CD14-positive monocyte (primary cell): ENCODE measurements at regions not wholly inside any gene's neighbourhood (a gene's known extent, or its start where the extent isn't known, plus 50 kb on each side); places are given as distances from the start of the nearest gene placed in this dataset.

Source experiments
- DNase-seq, 3 donors: peaks; one replicate each; pipeline ENCODE4 v3.0.0-alpha.2; 2011 to 2022
- H2AFZ ChIP-seq: 2 replicates; pipeline ENCODE4 v1.6.0; 2012; ENCODE audit warnings: mild to moderate bottlenecking, low read depth, low read length, inconsistent platforms; ENCODE audit not compliant: insufficient read depth, poor library complexity, severe bottlenecking
- H3K27ac ChIP-seq, 2 donors: 1 replicate in 1 of 2; 2 replicates in 1 of 2; pipeline ENCODE4 v1.5.1; 2012 to 2013; ENCODE audit warnings: low read length in 2 of 2, control low read depth in 1 of 2, inconsistent platforms in 1 of 2, low read depth in 1 of 2, mild to moderate bottlenecking in 1 of 2
- H3K27me3 ChIP-seq, 2 donors: one replicate each; pipeline versions ENCODE4 v1.6.0 to v1.6.1; 2011 to 2013; ENCODE audit warnings: low read length in 2 of 2; ENCODE audit not compliant: control insufficient read depth in 2 of 2, insufficient read depth in 2 of 2
- H3K36me3 ChIP-seq, 2 donors: replicated peaks in 1 of 2; 1 replicate in 1 of 2; 2 replicates in 1 of 2; pipeline versions ENCODE4 v1.5.1 to v1.6.1; 2012 to 2013; ENCODE audit warnings: low read length in 2 of 2, control low read depth in 1 of 2, inconsistent platforms in 1 of 2, mild to moderate bottlenecking in 1 of 2; ENCODE audit not compliant: insufficient read depth in 2 of 2, control insufficient read depth in 1 of 2
- H3K4me1 ChIP-seq, 2 donors: 1 replicate in 1 of 2; 2 replicates in 1 of 2; pipeline versions ENCODE4 v1.5.1 to v1.6.1; 2012 to 2013; ENCODE audit warnings: low read length in 2 of 2, control low read depth in 1 of 2, inconsistent platforms in 1 of 2, mild to moderate bottlenecking in 1 of 2, moderate library complexity in 1 of 2; ENCODE audit not compliant: insufficient read depth in 2 of 2, control insufficient read depth in 1 of 2
- H3K4me2 ChIP-seq: replicated peaks from 2 replicates; pipeline ENCODE3; 2012; ENCODE audit warnings: low read length, moderate library complexity, mild to moderate bottlenecking; ENCODE audit not compliant: poor library complexity, severe bottlenecking; ENCODE audit errors: extremely low read depth
- H3K4me3 ChIP-seq, 3 experiments: fragments of 200-600 bp in 1 of 3; sonication (generic) in 1 of 3; replicated peaks in 1 of 3; 1 replicate in 2 of 3; 2 replicates in 1 of 3; pipeline ENCODE4 v1.5.1; 2011 to 2013; ENCODE audit warnings: low read length in 3 of 3, mild to moderate bottlenecking in 3 of 3, control low read depth in 2 of 3, low read depth in 2 of 3, inconsistent platforms in 1 of 3, moderate library complexity in 1 of 3
- H3K79me2 ChIP-seq: 2 replicates; pipeline ENCODE4 v1.6.0; 2012; ENCODE audit warnings: mild to moderate bottlenecking, control low read depth, inconsistent platforms, low read length, moderate library complexity; ENCODE audit not compliant: insufficient read depth
- H3K9ac ChIP-seq: 2 replicates; pipeline ENCODE4 v1.6.0; 2017; ENCODE audit warnings: low read length, mild to moderate bottlenecking; ENCODE audit not compliant: insufficient read depth, poor library complexity, severe bottlenecking
- H3K9me3 ChIP-seq, 2 donors: replicated peaks in 1 of 2; 1 replicate in 1 of 2; 2 replicates in 1 of 2; pipeline versions ENCODE4 v1.5.1 to v1.6.1; 2012 to 2013; ENCODE audit warnings: low read length in 2 of 2, control low read depth in 1 of 2; ENCODE audit not compliant: control insufficient read depth in 1 of 2, insufficient read depth in 1 of 2
- H4K20me1 ChIP-seq: 2 replicates; pipeline ENCODE4 v1.6.0; 2012; ENCODE audit warnings: mild to moderate bottlenecking, low read length, control low read depth, moderate library complexity; ENCODE audit not compliant: insufficient read depth
- H3K27ac Mint-ChIP-seq, 7 donors: one replicate each; pipeline ENCODE4 v1.8.0; 2020; ENCODE audit warnings: mild to moderate bottlenecking in 7 of 7, mixed read lengths in 7 of 7, moderate library complexity in 6 of 7, inconsistent platforms in 2 of 7
- H3K27me3 Mint-ChIP-seq, 3 donors: one replicate each; pipeline ENCODE4 v1.8.0; 2021 to 2022; ENCODE audit warnings: low read depth in 3 of 3, mild to moderate bottlenecking in 3 of 3, mixed read lengths in 3 of 3, moderate library complexity in 3 of 3, inconsistent platforms in 1 of 3
- H3K36me3 Mint-ChIP-seq, 2 donors: one replicate each; pipeline ENCODE4 v1.8.0; 2020; ENCODE audit warnings: mixed read lengths in 2 of 2, inconsistent platforms in 1 of 2, mild to moderate bottlenecking in 1 of 2
- H3K4me1 Mint-ChIP-seq: one replicate; pipeline ENCODE4 v1.8.0; 2020; ENCODE audit warnings: mild to moderate bottlenecking, mixed read lengths
- H3K4me3 Mint-ChIP-seq, 2 donors: one replicate each; pipeline ENCODE4 v1.8.0; 2020; ENCODE audit warnings: mild to moderate bottlenecking in 2 of 2, mixed read lengths in 2 of 2, moderate library complexity in 1 of 2
- H3K9me3 Mint-ChIP-seq, 7 donors: one replicate each; pipeline ENCODE4 v1.8.0; 2020 to 2022; ENCODE audit warnings: mixed read lengths in 7 of 7, mild to moderate bottlenecking in 6 of 7, moderate library complexity in 6 of 7, inconsistent platforms in 2 of 7
- CTCF ChIP-seq: fragments of 200-600 bp; IDR thresholded peaks from one replicate; pipeline ENCODE4 v1.8.0; 2022; ENCODE audit warnings: antibody characterized with exemption, mild to moderate bottlenecking
- WGBS: methylation state at CpG from one replicate; pipeline ENCODE4 v1.1.5; 2013; ENCODE audit warnings: missing lambda C conversion rate; ENCODE audit not compliant: insufficient coverage; 5-methylcytosine and 5-hydroxymethylcytosine counted together
- intact Hi-C, 2 donors: fragments of 100-400 bp; cut with micrococcal nuclease; formaldehyde crosslinking; loops; one replicate each; pipeline versions ENCODE4 v1.15.0 to v1.15.1; 2023

GRCh38 chr17:71039391-71039790, 870.1 kb downstream of the KCNJ2 start:
- Mint-ChIP-seq H3K4me3 (no peak overlapping the region), H3K27ac (no peak overlapping the region), H3K9me3 (peaks cover 0 to 7% (median 2%) of the 10 kb centered on the region in 7 donors), H3K4me1 (no peaks in the 10 kb centered on the region), H3K27me3 (peaks cover 0 to 2% (median 1%) of the 10 kb centered on the region in 3 donors), H3K36me3 (no peaks in the 10 kb centered on the region)
- intact Hi-C loops, result no loop called here
- Histone ChIP-seq H2AFZ (no peak overlapping the region), H3K4me1 (no peaks in the 10 kb centered on the region), H4K20me1 (no peaks in the 10 kb centered on the region), H3K36me3 (no peaks in the 10 kb centered on the region), H3K4me2 (no peak overlapping the region), H3K9me3 (no peaks in the 10 kb centered on the region), H3K4me3 (no peak overlapping the region), H3K9ac (no peak overlapping the region), H3K79me2 (no peaks in the 10 kb centered on the region), H3K27ac (no peak overlapping the region), H3K27me3 (no peaks in the 10 kb centered on the region)
- no peak for TF ChIP-seq CTCF
- no peak for DNase-seq
- 100% methylated on average over 1 of the region's 4 CpGs for WGBS

GRCh38 chr17:71052971-71053370, 883.6 kb downstream of the KCNJ2 start:
- Histone ChIP-seq H3K4me3 (no peak overlapping the region), H3K79me2 (no peaks in the 10 kb centered on the region), H3K4me2 (no peak overlapping the region), H3K27ac (no peak overlapping the region), H3K9me3 (peaks cover 0 to 13% of the 10 kb centered on the region in 2 donors), H3K36me3 (no peaks in the 10 kb centered on the region), H2AFZ (no peak overlapping the region), H3K4me1 (peaks cover 0 to 6% of the 10 kb centered on the region in 2 donors), H3K27me3 (no peaks in the 10 kb centered on the region), H4K20me1 (no peaks in the 10 kb centered on the region), H3K9ac (no peak overlapping the region)
- Mint-ChIP-seq H3K27ac (no peak overlapping the region), H3K9me3 (peaks cover 3 to 12% (median 10%) of the 10 kb centered on the region in 7 donors), H3K36me3 (no peaks in the 10 kb centered on the region), H3K4me3 (no peak overlapping the region), H3K27me3 (peaks cover 0 to 2% (median 0%) of the 10 kb centered on the region in 3 donors), H3K4me1 (peaks cover 5% of the 10 kb centered on the region)
- no CpG with 5 or more reads among the region's 1 CpG for WGBS
- no peak for DNase-seq
- intact Hi-C loops, result no loop called here
- no peak for TF ChIP-seq CTCF
